IMR-90 (cell line): ENCODE measurements at regions not wholly inside any gene's neighbourhood (a gene's known extent, or its start where the extent isn't known, plus 50 kb on each side); places are given as distances from the start of the nearest gene placed in this dataset.

Experiments used
- ATAC-seq: fragments of 200-7000 bp; cut with Tn5 transposase; 2 replicates; pipeline ENCODE4 v1.9.1; 2020; ENCODE audit warnings: low read depth, mild to moderate bottlenecking, moderate library complexity
- BruUV-seq: library from RNA; stranded (reverse); fragments of 400-500 nt; replicated peaks from 2 replicates; lab custom pipeline; 2021; lab: Mats Ljungman, UMichigan
- CTCF ChIA-PET: fragments of 300-600 bp; formaldehyde crosslinking; extraction: SDS; loops from one replicate; lab custom pipeline; 2021; ENCODE audit warnings: antibody characterized with exemption; lab: Yijun Ruan, JAX
- POLR2A ChIA-PET: fragments of 300-600 bp; sonication (Branson Sonifier 250); formaldehyde crosslinking; loops from one replicate; lab custom pipeline; 2022; ENCODE audit warnings: antibody characterized with exemption; ENCODE audit not compliant: unreplicated experiment; lab: Charles Lee
- DNase-seq: peaks from one replicate; pipeline ENCODE4 v3.0.0; 2013
- H2AFZ ChIP-seq: replicated peaks from 2 replicates; pipeline ENCODE3; 2013; ENCODE audit warnings: low read length, mild to moderate bottlenecking; ENCODE audit not compliant: poor library complexity
- H2AK5ac ChIP-seq: 2 replicates; pipeline ENCODE4 v1.6.1; 2013; ENCODE audit warnings: low read depth, low read length, inconsistent platforms
- H2AK9ac ChIP-seq: replicated peaks from 2 replicates; pipeline ENCODE3; 2013; ENCODE audit warnings: mild to moderate bottlenecking, low read depth, low read length, moderate library complexity; ENCODE audit not compliant: poor library complexity
- H2BK120ac ChIP-seq: 2 replicates; pipeline ENCODE4 v1.6.1; 2013; ENCODE audit warnings: low read depth, low read length, inconsistent platforms
- H2BK15ac ChIP-seq: 3 replicates; pipeline ENCODE4 v1.6.1; 2013; ENCODE audit warnings: low read depth, low read length, inconsistent platforms
- H2BK20ac ChIP-seq: 2 replicates; pipeline ENCODE4 v1.6.1; 2013; ENCODE audit warnings: low read depth, mild to moderate bottlenecking, inconsistent platforms, low read length, moderate library complexity
- H2BK5ac ChIP-seq: 2 replicates; pipeline ENCODE4 v1.6.1; 2013; ENCODE audit warnings: mild to moderate bottlenecking, low read depth, low read length, inconsistent platforms; ENCODE audit not compliant: poor library complexity, severe bottlenecking
- H3K14ac ChIP-seq: replicated peaks from 2 replicates; pipeline ENCODE4 v1.6.1; 2013; ENCODE audit warnings: low read depth, low read length, inconsistent platforms
- H3K18ac ChIP-seq: 2 replicates; pipeline ENCODE4 v1.6.1; 2013; ENCODE audit warnings: low read depth, low read length, control low read depth
- H3K23ac ChIP-seq: 2 replicates; pipeline ENCODE4 v1.6.1; 2013; ENCODE audit warnings: low read depth, low read length, inconsistent platforms
- H3K27ac ChIP-seq: 2 replicates; pipeline ENCODE4 v1.5.1; 2013; ENCODE audit warnings: mild to moderate bottlenecking, control low read depth, low read length; ENCODE audit not compliant: insufficient read depth
- H3K27me3 ChIP-seq: 2 replicates; pipeline ENCODE4 v1.6.1; 2013; ENCODE audit warnings: low read length; ENCODE audit not compliant: control insufficient read depth, insufficient read depth
- H3K36me3 ChIP-seq: 2 replicates; pipeline ENCODE4 v1.6.1; 2013; ENCODE audit warnings: low read length, mixed read lengths; ENCODE audit not compliant: control insufficient read depth, insufficient read depth
- H3K4ac ChIP-seq: 2 replicates; pipeline ENCODE4 v1.6.1; 2013; ENCODE audit warnings: low read depth, low read length, inconsistent platforms
- H3K4me1 ChIP-seq: 2 replicates; pipeline ENCODE4 v1.6.1; 2013; ENCODE audit warnings: low read length, mixed read lengths; ENCODE audit not compliant: control insufficient read depth, insufficient read depth
- H3K4me2 ChIP-seq: 2 replicates; pipeline ENCODE4 v1.6.1; 2013; ENCODE audit warnings: low read depth, mild to moderate bottlenecking, control low read depth, low read length, moderate library complexity
- H3K4me3 ChIP-seq: 2 replicates; pipeline ENCODE4 v1.5.1; 2013; ENCODE audit warnings: low read depth, mild to moderate bottlenecking, control low read depth, low read length, moderate library complexity; ENCODE audit not compliant: insufficient read depth
- H3K56ac ChIP-seq: 2 replicates; pipeline ENCODE4 v1.6.1; 2013; ENCODE audit warnings: low read length, inconsistent platforms; ENCODE audit not compliant: insufficient read depth; ENCODE audit errors: extremely low read depth
- H3K79me1 ChIP-seq, 2 experiments: 2 replicates each; pipeline ENCODE4 v1.6.1; 2013; ENCODE audit warnings: low read length in 2 of 2, inconsistent platforms in 1 of 2, low read depth in 1 of 2
- H3K9ac ChIP-seq: 2 replicates; pipeline ENCODE4 v1.6.1; 2013; ENCODE audit warnings: low read depth, low read length, control low read depth
- H3K9me1 ChIP-seq: 2 replicates; pipeline ENCODE4 v1.6.1; 2013; ENCODE audit warnings: low read length, inconsistent platforms; ENCODE audit not compliant: insufficient read depth
- H3K9me3 ChIP-seq: 2 replicates; pipeline ENCODE4 v1.6.1; 2013; ENCODE audit warnings: low read length; ENCODE audit not compliant: control insufficient read depth, insufficient read depth
- H4K20me1 ChIP-seq: 2 replicates; pipeline ENCODE4 v1.6.1; 2013; ENCODE audit warnings: low read length, inconsistent platforms; ENCODE audit not compliant: insufficient read depth
- H4K5ac ChIP-seq: 2 replicates; pipeline ENCODE4 v1.6.1; 2013; ENCODE audit warnings: mild to moderate bottlenecking, low read depth, low read length, control low read depth
- H4K8ac ChIP-seq, 2 experiments: 2 replicates each; pipeline ENCODE4 v1.6.1; 2013; ENCODE audit warnings: low read depth in 2 of 2, low read length in 2 of 2, control low read depth in 1 of 2, inconsistent platforms in 1 of 2
- H4K91ac ChIP-seq: 2 replicates; pipeline ENCODE4 v1.6.1; 2013; ENCODE audit warnings: low read depth, low read length, inconsistent platforms; ENCODE audit not compliant: insufficient read depth
- BHLHE40 ChIP-seq: fragments of 150-350 bp; IDR thresholded peaks from 2 replicates; pipeline ENCODE4 v1.6.1; 2016; ENCODE audit warnings: mild to moderate bottlenecking, low read depth, low read length
- CEBPB ChIP-seq: IDR thresholded peaks from 2 replicates; pipeline ENCODE4 v1.6.1; 2012; ENCODE audit warnings: low read depth, low read length, improper control_type of control experiment
- CHD1 ChIP-seq: IDR thresholded peaks from 2 replicates; pipeline ENCODE4 v1.6.1; 2012; ENCODE audit warnings: low read depth, low read length, improper control_type of control experiment
- ELK1 ChIP-seq: fragments of 150-350 bp; IDR thresholded peaks from 2 replicates; pipeline ENCODE4 v1.6.1; 2016; ENCODE audit warnings: low read depth, mild to moderate bottlenecking, low read length, moderate library complexity, borderline replicate concordance
- FOS ChIP-seq: fragments of 150-350 bp; IDR thresholded peaks from 2 replicates; pipeline ENCODE4 v1.6.1; 2016; ENCODE audit warnings: low read depth, low read length
- MAFK ChIP-seq: IDR thresholded peaks from 2 replicates; pipeline ENCODE4 v1.6.1; 2012; ENCODE audit warnings: low read depth, low read length, improper control_type of control experiment
- MAZ ChIP-seq: IDR thresholded peaks from 2 replicates; pipeline ENCODE4 v1.6.1; 2012; ENCODE audit warnings: low read depth, mild to moderate bottlenecking, low read length, improper control_type of control experiment, moderate library complexity, borderline replicate concordance
- MXI1 ChIP-seq: IDR thresholded peaks from 2 replicates; pipeline ENCODE4 v1.6.1; 2012; ENCODE audit warnings: low read depth, mild to moderate bottlenecking, low read length, moderate library complexity, borderline replicate concordance
- NFE2L2 ChIP-seq: fragments of 150-350 bp; IDR thresholded peaks from 2 replicates; pipeline ENCODE4 v1.6.1; 2016; ENCODE audit warnings: low read depth, mild to moderate bottlenecking, low read length
- POLR2A ChIP-seq: IDR thresholded peaks from 2 replicates; pipeline ENCODE4 v1.6.1; 2012; ENCODE audit warnings: mild to moderate bottlenecking, low read depth, low read length
- RAD21 ChIP-seq: IDR thresholded peaks from 2 replicates; pipeline ENCODE4 v1.6.1; 2012; ENCODE audit warnings: low read length, improper control_type of control experiment
- RCOR1 ChIP-seq: IDR thresholded peaks from 2 replicates; pipeline ENCODE4 v1.6.1; 2012; ENCODE audit warnings: mild to moderate bottlenecking, low read length, improper control_type of control experiment; ENCODE audit not compliant: insufficient replicate concordance
- RFX5 ChIP-seq: IDR thresholded peaks from 2 replicates; pipeline ENCODE4 v1.8.0; 2012; ENCODE audit warnings: low read depth, mild to moderate bottlenecking, low read length, moderate library complexity
- SMC3 ChIP-seq: fragments of 150-350 bp; IDR thresholded peaks from 2 replicates; pipeline ENCODE4 v1.6.1; 2016; ENCODE audit warnings: low read depth, mild to moderate bottlenecking, antibody characterized with exemption, low read length, moderate library complexity
- USF2 ChIP-seq: fragments of 150-350 bp; IDR thresholded peaks from 2 replicates; pipeline ENCODE4 v1.6.1; 2017; ENCODE audit warnings: mild to moderate bottlenecking, antibody characterized with exemption, low read length, low read depth
- WGBS, 2 experiments: methylation state at CpG; one replicate each; pipeline versions ENCODE4 v1.1.5 to v1.1.7; 2013; ENCODE audit warnings: missing lambda C conversion rate in 2 of 2; ENCODE audit not compliant: insufficient read length in 1 of 2; ENCODE audit errors: extremely low coverage in 2 of 2; 5-methylcytosine and 5-hydroxymethylcytosine counted together
- dilution Hi-C: fragments of 300-500 bp; cut with HindIII; formaldehyde crosslinking; loops from one replicate; pipeline ENCODE4 v1.14.3; 2018; ENCODE audit warnings: low sequenced_read_pairs; ENCODE audit not compliant: unreplicated experiment
- in situ Hi-C: fragments of 300-500 bp; cut with MboI; formaldehyde crosslinking; loops from 3 replicates; pipeline ENCODE4 v1.14.3; 2019; ENCODE audit warnings: low sequenced_read_pairs, inconsistent platforms, mixed read lengths
- intact Hi-C: fragments of 100-400 bp; cut with micrococcal nuclease; formaldehyde crosslinking; loops from 2 replicates; pipeline ENCODE4 v1.10.0; 2022
- TF ChIP-seq, protein P1 (sequence below): conservative IDR thresholded peaks from 2 replicates; pipeline ENCODE4 v1.5.1; 2012; ENCODE audit warnings: mild to moderate bottlenecking, low read depth, low read length, improper control_type of control experiment

GRCh38 chr17:77897741-77898301, 60.7 kb upstream of the TNRC6C start:
- peaks cover 49% of the 10 kb centered on the region for H3K27me3 ChIP-seq
- CTCF ChIA-PET, result no interaction called here

More at GRCh38 chr17:77897741-77898301, 60.7 kb upstream of the TNRC6C start:
- Histone ChIP-seq H4K91ac (no peak overlapping the region), H2AFZ (no peak overlapping the region), H3K36me3 (no peaks in the 10 kb centered on the region), H3K14ac (no peak overlapping the region), H4K5ac (no peak overlapping the region), H3K79me1 (no peaks in the 10 kb centered on the region), H2BK5ac (no peak overlapping the region), H3K9me3 (no peaks in the 10 kb centered on the region), H4K8ac (no peak overlapping the region), H3K27ac (no peak overlapping the region), H3K23ac (no peak overlapping the region), H2AK5ac (no peak overlapping the region), H3K9me1 (no peaks in the 10 kb centered on the region), H3K9ac (no peak overlapping the region), H3K4me2 (no peak overlapping the region), H3K4me3 (no peak overlapping the region), H2BK20ac (no peak overlapping the region), H2BK120ac (no peak overlapping the region), H3K56ac (no peak overlapping the region), H3K4ac (no peak overlapping the region), H2AK9ac (no peak overlapping the region), H3K18ac (no peak overlapping the region), H3K4me1 (no peaks in the 10 kb centered on the region), H4K20me1 (no peaks in the 10 kb centered on the region), H2BK15ac (no peak overlapping the region)
- in situ Hi-C loops (loop anchor here (5.0 kb wide), 1 partner anchor 39 kb away; no protein-coding TSS in a partner anchor), intact Hi-C loops (no loop called here), dilution Hi-C loops (no loop called here)
- TF ChIP-seq, protein P1, sequence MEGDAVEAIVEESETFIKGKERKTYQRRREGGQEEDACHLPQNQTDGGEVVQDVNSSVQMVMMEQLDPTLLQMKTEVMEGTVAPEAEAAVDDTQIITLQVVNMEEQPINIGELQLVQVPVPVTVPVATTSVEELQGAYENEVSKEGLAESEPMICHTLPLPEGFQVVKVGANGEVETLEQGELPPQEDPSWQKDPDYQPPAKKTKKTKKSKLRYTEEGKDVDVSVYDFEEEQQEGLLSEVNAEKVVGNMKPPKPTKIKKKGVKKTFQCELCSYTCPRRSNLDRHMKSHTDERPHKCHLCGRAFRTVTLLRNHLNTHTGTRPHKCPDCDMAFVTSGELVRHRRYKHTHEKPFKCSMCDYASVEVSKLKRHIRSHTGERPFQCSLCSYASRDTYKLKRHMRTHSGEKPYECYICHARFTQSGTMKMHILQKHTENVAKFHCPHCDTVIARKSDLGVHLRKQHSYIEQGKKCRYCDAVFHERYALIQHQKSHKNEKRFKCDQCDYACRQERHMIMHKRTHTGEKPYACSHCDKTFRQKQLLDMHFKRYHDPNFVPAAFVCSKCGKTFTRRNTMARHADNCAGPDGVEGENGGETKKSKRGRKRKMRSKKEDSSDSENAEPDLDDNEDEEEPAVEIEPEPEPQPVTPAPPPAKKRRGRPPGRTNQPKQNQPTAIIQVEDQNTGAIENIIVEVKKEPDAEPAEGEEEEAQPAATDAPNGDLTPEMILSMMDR, result no peak
- TF ChIP-seq ELK1 (no peak), CHD1 (no peak), NFE2L2 (no peak), POLR2A (no peak), MAZ (no peak), USF2 (no peak), MXI1 (no peak), BHLHE40 (no peak), SMC3 (no peak), RCOR1 (no peak), CEBPB (no peak), RAD21 (no peak), FOS (no peak), MAFK (no peak), RFX5 (no peak)
- POLR2A ChIA-PET, result no interaction called here
- no peak for ATAC-seq
- 74% methylated on average over 3 of the region's 6 CpGs; no CpG with 5 or more reads in 1 of the 2 experiments for WGBS, 2 experiments
- no peak for DNase-seq
- BruUV-seq, result no TSS peak
